AG04450 (cell line): ENCODE measurements at regions not wholly inside any gene's neighbourhood (a gene's known extent, or its start where the extent isn't known, plus 50 kb on each side); places are given as distances from the start of the nearest gene placed in this dataset.

ENCODE experiments used
- CTCF ChIA-PET: fragments of 300-600, 350-600 bp; formaldehyde crosslinking; extraction: SDS; loops from one replicate; lab custom pipeline; 2022; ENCODE audit warnings: antibody characterized with exemption, inconsistent platforms; lab: Charles Lee
- POLR2A ChIA-PET: fragments of 350-600 bp; formaldehyde crosslinking; extraction: SDS; loops from one replicate; lab custom pipeline; 2021; ENCODE audit warnings: antibody characterized with exemption, inconsistent platforms; lab: Yijun Ruan, JAX
- DNase-seq: peaks from one replicate; pipeline ENCODE4 v3.0.0-alpha.2; 2011; ENCODE audit warnings: low read depth, low spot score
- H3K27ac ChIP-seq: one replicate; pipeline ENCODE4 v1.5.1; 2012; ENCODE audit warnings: low read depth, low read length, control low read depth
- H3K27me3 ChIP-seq: one replicate; pipeline ENCODE4 v1.6.0; 2012; ENCODE audit warnings: low read length; ENCODE audit not compliant: control insufficient read depth, insufficient read depth
- H3K4me3 ChIP-seq: 2 replicates; pipeline ENCODE4 v1.5.1; 2011; ENCODE audit warnings: mild to moderate bottlenecking, low read depth, low read length, control low read depth
- H3K9me3 ChIP-seq: 2 replicates; pipeline ENCODE4 v1.5.1; 2012; ENCODE audit warnings: low read length; ENCODE audit not compliant: control insufficient read depth, insufficient read depth
- TF ChIP-seq, protein P1 (sequence below): IDR thresholded peaks from 2 replicates; pipeline ENCODE4 v1.5.1; 2011; ENCODE audit warnings: low read depth, low read length, control low read depth, inconsistent platforms

DNA sequence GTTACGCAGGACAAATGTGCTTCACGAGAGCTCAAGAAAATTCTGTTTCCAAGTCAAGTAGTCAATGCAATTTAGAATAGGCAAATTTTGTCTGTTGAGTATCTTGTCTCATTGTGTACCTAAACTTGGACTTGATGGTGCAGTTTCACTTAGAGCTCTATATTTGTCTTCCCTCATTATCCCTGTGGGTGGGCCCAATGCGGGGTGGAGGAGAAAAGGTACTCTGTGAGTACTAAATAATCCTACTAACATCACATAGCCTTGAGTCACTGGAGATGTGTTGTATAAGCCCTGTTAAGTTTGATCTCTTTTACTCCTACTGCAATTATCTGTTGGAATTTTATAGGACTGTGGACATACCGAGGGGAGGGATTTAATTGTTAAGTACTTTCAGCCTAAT, 331.2 kb downstream of the METTL15 start:
- POLR2A ChIA-PET: no interaction called here
- Histone ChIP-seq H3K4me3 (no peak overlapping the region), H3K27ac (no peak overlapping the region), H3K27me3 (no peaks in the 10 kb centered on the region), H3K9me3 (no peaks in the 10 kb centered on the region)
- TF ChIP-seq, protein P1, sequence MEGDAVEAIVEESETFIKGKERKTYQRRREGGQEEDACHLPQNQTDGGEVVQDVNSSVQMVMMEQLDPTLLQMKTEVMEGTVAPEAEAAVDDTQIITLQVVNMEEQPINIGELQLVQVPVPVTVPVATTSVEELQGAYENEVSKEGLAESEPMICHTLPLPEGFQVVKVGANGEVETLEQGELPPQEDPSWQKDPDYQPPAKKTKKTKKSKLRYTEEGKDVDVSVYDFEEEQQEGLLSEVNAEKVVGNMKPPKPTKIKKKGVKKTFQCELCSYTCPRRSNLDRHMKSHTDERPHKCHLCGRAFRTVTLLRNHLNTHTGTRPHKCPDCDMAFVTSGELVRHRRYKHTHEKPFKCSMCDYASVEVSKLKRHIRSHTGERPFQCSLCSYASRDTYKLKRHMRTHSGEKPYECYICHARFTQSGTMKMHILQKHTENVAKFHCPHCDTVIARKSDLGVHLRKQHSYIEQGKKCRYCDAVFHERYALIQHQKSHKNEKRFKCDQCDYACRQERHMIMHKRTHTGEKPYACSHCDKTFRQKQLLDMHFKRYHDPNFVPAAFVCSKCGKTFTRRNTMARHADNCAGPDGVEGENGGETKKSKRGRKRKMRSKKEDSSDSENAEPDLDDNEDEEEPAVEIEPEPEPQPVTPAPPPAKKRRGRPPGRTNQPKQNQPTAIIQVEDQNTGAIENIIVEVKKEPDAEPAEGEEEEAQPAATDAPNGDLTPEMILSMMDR: no peak
- DNase-seq: no peak
- CTCF ChIA-PET: no interaction called here

DNA sequence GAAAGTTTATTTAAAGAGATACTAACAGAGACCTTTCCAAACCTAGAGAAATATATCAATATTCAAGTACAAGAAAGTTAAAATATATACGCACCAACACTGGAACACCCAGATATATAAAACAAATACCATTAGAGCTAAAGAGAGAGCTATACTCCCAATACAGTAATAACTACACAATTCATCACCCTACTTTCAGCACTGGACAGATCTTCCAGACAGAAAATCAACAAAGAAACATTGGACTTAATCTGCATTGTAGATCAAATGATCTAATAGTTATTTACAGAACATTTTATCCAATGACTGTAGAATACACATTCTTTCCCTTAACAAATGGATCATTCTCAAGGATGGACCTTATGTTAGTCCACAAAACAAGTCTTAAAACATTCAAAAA, 311.9 kb downstream of the METTL15 start:
- POLR2A ChIA-PET: no interaction called here
- Histone ChIP-seq H3K9me3 (no peaks in the 10 kb centered on the region), H3K27ac (no peak overlapping the region), H3K27me3 (no peaks in the 10 kb centered on the region), H3K4me3 (no peak overlapping the region)
- DNase-seq: no peak
- TF ChIP-seq, protein P1: no peak
- CTCF ChIA-PET: no interaction called here

DNA sequence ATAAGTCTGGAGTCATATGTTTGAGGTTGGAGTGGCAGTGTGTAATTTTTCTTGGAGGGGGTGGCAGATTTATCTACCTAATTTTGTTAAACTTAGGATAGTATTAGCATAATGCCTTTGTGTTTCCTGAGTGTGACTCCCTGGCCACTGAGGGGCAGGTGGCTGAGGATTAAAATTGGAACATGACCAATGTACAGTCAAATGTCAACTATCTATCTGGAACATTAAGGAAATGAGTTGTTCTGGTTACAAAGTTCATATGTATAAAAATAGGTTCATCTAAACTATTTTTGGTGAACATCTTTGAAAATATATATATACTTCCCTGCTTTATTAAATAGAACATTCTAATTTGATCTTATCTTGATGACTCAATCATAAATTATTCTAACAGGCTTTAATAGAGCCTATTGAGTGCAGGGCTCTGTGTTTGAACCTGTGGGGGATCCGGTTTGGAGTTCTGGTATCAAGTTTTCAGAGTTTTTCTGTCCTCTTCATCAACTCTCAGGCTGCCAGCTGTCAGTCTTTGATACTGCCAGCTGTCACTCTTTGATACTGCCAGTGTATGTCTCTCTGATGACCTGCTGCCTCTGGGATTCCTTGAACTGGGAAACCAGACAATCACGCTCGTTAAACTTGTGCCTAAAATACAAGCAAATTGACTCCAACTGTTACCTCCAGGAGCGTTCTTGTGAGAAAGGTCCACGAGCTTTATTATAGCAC, 309.6 kb downstream of the METTL15 start:
- Histone ChIP-seq H3K27me3 (no peaks in the 10 kb centered on the region), H3K4me3 (no peak overlapping the region), H3K27ac (no peak overlapping the region), H3K9me3 (no peaks in the 10 kb centered on the region)
- ChIA-PET POLR2A (no interaction called here), CTCF (no interaction called here)
- DNase-seq: no peak
- TF ChIP-seq, protein P1: no peak

DNA sequence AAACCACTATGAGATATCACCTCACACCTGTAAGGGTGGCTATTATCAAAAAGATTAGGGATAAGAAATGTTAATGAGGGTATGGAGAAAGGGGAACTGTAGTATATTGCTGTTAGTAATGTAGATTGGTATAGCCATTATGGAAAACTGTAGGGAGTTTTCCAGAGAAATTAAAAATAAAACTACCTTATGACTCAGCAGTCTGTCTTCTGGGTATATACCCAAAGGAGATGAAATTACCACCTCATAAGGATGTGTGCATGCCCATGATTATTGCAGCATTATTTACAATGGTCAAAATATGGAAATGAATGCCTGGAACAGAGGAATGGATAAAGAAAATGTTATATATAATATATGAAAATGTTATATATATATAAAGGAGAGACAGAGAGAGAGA, 303.8 kb downstream of the METTL15 start:
- POLR2A ChIA-PET: no interaction called here
- Histone ChIP-seq H3K27me3 (no peaks in the 10 kb centered on the region), H3K9me3 (no peaks in the 10 kb centered on the region), H3K4me3 (no peak overlapping the region), H3K27ac (no peak overlapping the region)
- DNase-seq: no peak
- TF ChIP-seq, protein P1: no peak
- CTCF ChIA-PET: no interaction called here

DNA sequence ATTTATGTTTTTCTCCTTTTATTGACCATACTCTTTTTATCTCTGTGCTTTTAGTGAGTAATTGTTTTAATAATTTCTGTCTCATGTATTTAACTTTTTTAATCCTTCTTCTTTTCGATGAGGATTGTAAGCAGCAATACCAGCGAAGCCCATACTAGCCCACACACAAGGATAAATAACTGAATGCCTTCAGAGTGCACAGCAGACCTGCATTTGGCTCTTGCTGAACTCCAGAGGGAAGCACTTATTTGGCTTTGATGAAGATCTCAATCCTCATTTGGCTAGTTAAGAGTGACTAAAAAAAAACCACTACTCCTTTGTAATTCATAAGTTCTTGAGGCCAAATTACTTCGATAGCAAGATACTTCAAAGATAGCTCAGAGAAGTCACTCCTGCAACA, 293.3 kb downstream of the METTL15 start:
- Histone ChIP-seq H3K27ac (no peak overlapping the region), H3K4me3 (no peak overlapping the region), H3K9me3 (no peaks in the 10 kb centered on the region), H3K27me3 (no peaks in the 10 kb centered on the region)
- no peak for DNase-seq
- ChIA-PET CTCF (no interaction called here), POLR2A (no interaction called here)
- TF ChIP-seq, protein P1: no peak
